GM12864 (cell line): ENCODE measurements at regions not wholly inside any gene's neighbourhood (a gene's known extent, or its start where the extent isn't known, plus 50 kb on each side); places are given as distances from the start of the nearest gene placed in this dataset.

ENCODE experiments used
- DNase-seq: peaks from one replicate; pipeline ENCODE4 v3.0.0-alpha.2; 2011; ENCODE audit warnings: low read depth
- H3K4me3 ChIP-seq: 2 replicates; pipeline ENCODE4 v1.5.1; 2011; ENCODE audit warnings: mild to moderate bottlenecking, low read depth, low read length, control low read depth
- TF ChIP-seq, protein P1 (sequence below): IDR thresholded peaks from 2 replicates; pipeline ENCODE4 v1.5.1; 2011; ENCODE audit warnings: low read depth, mild to moderate bottlenecking, moderate library complexity, low read length, control low read depth, inconsistent platforms; ENCODE audit errors: missing control alignments

DNA sequence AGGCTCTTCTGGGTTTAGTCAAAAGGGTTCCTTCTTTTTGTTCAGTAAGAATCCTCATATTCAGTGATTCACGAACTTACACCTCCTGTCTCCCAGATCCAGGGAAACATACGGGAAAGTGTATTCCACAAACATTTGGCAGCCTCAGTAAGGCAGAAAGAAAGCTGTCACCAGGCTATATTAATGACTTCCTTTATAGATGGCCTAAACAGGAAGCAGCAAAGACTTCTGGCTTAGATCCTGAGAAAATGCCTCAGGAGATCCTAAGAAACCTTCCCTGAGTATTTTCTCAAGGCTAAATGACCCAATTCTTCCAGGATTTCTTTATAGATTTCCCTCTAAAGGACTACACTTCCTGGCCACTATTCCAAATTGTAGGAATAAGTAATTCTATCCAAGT lies 1995.5 kb upstream of the CELF4 start:
- TF ChIP-seq, protein P1, sequence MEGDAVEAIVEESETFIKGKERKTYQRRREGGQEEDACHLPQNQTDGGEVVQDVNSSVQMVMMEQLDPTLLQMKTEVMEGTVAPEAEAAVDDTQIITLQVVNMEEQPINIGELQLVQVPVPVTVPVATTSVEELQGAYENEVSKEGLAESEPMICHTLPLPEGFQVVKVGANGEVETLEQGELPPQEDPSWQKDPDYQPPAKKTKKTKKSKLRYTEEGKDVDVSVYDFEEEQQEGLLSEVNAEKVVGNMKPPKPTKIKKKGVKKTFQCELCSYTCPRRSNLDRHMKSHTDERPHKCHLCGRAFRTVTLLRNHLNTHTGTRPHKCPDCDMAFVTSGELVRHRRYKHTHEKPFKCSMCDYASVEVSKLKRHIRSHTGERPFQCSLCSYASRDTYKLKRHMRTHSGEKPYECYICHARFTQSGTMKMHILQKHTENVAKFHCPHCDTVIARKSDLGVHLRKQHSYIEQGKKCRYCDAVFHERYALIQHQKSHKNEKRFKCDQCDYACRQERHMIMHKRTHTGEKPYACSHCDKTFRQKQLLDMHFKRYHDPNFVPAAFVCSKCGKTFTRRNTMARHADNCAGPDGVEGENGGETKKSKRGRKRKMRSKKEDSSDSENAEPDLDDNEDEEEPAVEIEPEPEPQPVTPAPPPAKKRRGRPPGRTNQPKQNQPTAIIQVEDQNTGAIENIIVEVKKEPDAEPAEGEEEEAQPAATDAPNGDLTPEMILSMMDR, result no peak
- no peak for DNase-seq
- H3K4me3 ChIP-seq, result no peak overlapping the region

DNA sequence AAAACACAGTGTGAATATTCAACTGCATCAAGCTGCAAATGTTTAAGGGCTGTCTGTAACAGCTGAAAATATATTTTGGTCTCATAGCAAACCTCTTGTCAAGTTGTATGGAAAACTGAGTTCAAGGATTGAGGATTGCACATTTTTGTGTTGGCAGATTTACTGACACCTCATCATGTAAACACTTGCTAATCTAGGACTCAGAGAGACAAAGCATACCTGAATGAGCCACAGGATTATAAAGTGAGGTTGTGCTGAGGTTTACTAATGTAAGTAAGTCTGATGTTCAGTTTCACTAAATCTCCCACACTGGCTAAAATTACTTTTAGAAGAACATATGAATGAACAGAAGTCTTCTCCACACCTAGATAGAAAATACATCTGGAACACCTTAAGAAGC lies 1993.1 kb upstream of the CELF4 start:
- no peak overlapping the region for H3K4me3 ChIP-seq
- no peak for DNase-seq
- TF ChIP-seq, protein P1, result no peak

DNA sequence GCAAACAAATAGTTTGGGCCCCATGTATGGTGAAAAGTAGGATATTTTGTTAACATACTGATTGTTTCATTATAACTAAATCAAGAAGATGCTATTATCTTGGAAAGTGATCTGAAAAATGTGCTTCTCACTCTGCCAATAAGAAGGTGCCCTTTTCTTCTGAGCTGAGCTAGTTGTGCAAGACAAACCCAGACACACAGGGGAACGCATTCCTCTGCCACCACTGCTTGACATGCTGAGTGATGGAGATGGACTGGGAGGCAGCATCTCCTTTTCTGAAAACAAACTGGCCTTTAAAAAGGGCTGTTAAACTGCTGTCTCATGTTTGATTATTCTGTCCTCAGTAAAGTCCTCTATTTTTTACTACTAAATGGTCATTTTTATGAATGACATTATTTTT lies 1989.9 kb upstream of the CELF4 start:
- TF ChIP-seq, protein P1, result no peak
- H3K4me3 ChIP-seq, result no peak overlapping the region
- DNase-seq, result no peak

DNA sequence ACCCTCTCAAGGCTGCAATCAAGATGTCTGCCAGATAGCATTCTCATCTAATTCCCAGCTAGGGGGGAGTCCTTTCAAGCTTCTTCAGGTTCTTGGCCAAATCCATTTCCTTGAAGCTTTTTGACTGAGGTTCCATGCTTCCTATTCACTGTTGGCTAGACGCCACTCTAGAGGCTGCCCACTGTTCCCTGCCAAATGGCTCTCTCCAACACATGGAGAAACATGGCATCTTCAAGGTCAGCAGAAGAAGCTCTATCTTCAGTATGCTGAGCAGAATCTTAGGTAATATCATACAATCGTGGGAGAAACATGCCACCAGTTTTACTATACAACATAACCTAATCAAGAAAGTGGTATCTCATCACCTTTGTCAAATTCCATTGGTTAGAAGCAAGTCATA lies 1985.1 kb upstream of the CELF4 start:
- no peak overlapping the region for H3K4me3 ChIP-seq
- no peak for DNase-seq
- TF ChIP-seq, protein P1, result no peak

DNA sequence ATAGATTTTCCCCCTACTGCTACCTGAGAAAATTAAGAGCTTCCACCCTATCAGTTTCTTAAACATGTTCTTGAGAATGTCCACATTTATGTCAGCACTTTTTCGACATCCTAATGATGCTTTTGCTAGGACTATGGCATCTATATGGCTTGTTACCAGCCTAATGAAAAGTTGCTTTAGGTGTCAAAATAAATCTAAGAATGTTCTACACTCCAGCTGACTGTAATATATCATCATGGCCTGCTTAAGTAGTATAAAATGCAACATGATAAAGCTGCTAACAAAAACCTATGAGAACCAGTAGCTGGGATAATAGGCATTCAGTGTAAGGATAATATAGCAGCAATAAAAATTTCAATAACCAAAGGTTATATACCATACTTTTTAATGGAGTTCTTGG lies 1983.5 kb upstream of the CELF4 start:
- no peak overlapping the region for H3K4me3 ChIP-seq
- DNase-seq, result no peak
- TF ChIP-seq, protein P1, result no peak

DNA sequence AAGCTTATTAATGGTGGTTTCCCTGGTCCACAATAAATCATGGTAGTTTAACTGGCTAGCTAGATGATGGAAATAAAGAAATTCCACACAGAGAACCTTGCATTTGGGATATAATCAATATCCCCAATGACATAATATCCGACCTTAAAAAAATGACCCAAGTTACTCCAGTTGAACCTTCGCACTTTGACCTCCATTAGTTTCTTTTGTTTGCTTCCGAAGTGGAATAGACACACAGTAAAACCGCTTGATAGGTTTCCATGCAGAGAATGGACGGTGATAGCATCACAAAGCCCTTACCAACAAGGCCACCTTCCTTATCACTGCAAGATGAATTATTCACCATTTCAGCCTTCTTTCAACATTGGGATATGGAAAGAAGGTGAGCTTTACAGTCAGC lies 1966.1 kb upstream of the CELF4 start:
- DNase-seq, result no peak
- TF ChIP-seq, protein P1, result no peak
- no peak overlapping the region for H3K4me3 ChIP-seq

DNA sequence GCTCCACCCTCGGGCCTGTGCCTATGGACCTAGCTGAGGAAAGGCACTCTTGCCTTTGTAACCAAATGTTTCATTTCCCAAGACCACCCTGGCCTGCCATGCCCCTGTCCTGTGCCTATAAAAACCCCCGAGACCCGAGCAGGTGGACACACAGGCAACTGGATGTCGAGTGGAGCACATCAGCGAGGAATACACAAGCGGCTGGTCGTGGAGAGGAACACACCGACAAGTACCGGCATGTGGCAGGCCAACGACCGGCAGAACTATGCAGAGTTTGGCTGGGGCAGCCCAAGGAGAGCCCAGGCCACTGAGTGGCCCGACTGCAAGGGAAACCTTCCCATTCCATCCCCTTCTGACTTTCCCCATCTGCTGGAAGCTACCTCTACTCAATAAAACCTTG lies 1963.8 kb upstream of the CELF4 start:
- no peak for DNase-seq
- TF ChIP-seq, protein P1, result no peak
- no peak overlapping the region for H3K4me3 ChIP-seq
